ENCODE measurements at regions not wholly inside any gene's neighbourhood (a gene's known extent, or its start where the extent isn't known, plus 50 kb on each side); places are given as distances from the start of the nearest gene placed in this dataset.
A peak's percentile ranks its signal among the peaks of the same experiment; 100 is the strongest.

DNA sequence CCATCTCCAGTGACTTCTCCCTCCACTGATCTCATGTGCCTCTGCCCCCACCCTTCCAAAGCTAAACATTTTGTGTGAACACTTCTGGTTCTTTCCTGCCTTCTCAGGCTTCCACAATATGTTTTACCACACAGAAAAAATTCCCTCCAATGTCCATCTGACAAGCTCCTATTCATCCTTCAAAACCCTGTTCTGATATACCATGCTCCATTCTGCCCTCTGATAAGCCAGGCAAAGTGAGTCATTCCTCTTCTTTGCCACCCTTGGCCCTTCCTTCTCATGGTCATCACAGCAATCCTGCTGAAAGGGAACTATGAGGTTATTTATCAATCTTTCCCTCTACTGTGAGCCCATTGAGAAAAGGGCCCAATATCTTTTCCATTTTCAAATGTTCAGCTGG lies 97.6 kb downstream of the BARX1 start:
- no peak for DNase-seq (ENCODE audit: low spot score in 2 of 2)
- no peak overlapping the region for H3K4me3 ChIP-seq (ENCODE audit: low read depth, poor library complexity, severe bottlenecking)
- intact Hi-C loops (cut with DNase I; ENCODE audit: low total_unique reads) = no loop called here
- no peak for TF ChIP-seq POLR2A (IDR thresholded peaks at IDR 0.05)
- no peak for TF ChIP-seq CTCF (IDR thresholded peaks at IDR 0.05)

- intact Hi-C loops (cut with DNase I; ENCODE audit: low total_unique reads) = no loop called here
- H3K4me3 ChIP-seq (ENCODE audit: low read depth, poor library complexity, severe bottlenecking) = no peak overlapping the region
These were observed 102.4 kb downstream of the BARX1 start for GRCh38 chr9:93852728-93853127.

DNA sequence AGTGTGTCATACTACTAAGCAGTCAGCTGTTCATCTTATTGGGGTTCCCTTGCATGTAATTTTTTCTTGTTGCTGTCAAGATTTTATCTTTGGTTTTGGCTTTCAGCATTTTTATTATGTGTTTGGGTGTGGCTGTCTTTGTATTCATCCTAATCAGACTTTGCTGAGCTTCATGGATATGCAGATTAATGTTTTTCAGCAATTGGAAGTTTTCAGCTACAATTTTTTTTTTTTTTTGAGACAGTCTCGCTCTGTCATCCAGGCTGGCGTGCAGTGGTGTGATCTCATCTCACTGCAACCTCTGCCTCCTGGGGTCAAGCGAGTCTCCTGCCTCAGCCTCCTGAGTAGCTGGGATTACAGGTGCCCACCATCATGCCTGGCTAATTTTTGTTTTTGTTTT lies 108.8 kb downstream of the BARX1 start:
- intact Hi-C loops (cut with DNase I; ENCODE audit: low total_unique reads) = no loop called here
- no peak for DNase-seq (ENCODE audit: low spot score in 2 of 2)
- 73 to 84% methylated on average over 3 of the region's 3 CpGs for WGBS, 2 donors

More at GRCh38 chr9:93852728-93853127, 102.4 kb downstream of the BARX1 start:
- TF ChIP-seq CTCF (IDR thresholded peaks at IDR 0.05) = no peak
- no peak for DNase-seq (ENCODE audit: low spot score in 2 of 2)

GRCh38 chr9:93843396-93843795 lies 111.8 kb downstream of the BARX1 start:
- no peak for DNase-seq (ENCODE audit: low spot score in 2 of 2)
- TF ChIP-seq POLR2A (IDR thresholded peaks at IDR 0.05) (no peak), CTCF (IDR thresholded peaks at IDR 0.05) (no peak)
- WGBS, 2 donors = 57 to 58% methylated on average over 3 of the region's 3 CpGs
- no peak overlapping the region for H3K4me3 ChIP-seq (ENCODE audit: low read depth, poor library complexity, severe bottlenecking)
- intact Hi-C loops (cut with DNase I; ENCODE audit: low total_unique reads) = no loop called here

More for the DNA sequence above, 108.8 kb downstream of the BARX1 start:
- TF ChIP-seq CTCF (IDR thresholded peaks at IDR 0.05) = no peak
- no peak for TF ChIP-seq POLR2A (IDR thresholded peaks at IDR 0.05)
- H3K4me3 ChIP-seq (ENCODE audit: low read depth, poor library complexity, severe bottlenecking) = no peak overlapping the region

DNA sequence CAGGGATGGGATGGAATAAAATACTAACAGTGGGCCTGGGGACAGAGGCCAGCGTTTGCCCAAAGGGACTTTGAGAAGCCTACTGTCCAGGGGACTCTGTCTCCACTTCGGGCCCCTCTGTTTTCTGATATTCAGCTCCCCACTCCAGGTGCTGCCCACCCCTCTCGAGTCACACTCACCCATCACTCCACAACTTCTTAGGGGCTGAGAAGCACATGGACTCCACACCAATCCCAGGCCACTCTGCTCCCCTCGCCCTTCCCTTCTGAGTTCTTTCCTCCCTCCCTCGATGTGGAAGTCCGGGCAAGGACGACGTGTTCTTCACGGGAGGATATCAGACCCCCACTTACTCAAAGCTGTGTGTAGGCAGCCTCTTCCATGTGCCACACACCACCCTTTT lies 124.5 kb downstream of the BARX1 start:
- WGBS, 2 donors = 66 to 70% methylated on average over 9 of the region's 9 CpGs
- intact Hi-C loops (cut with DNase I; ENCODE audit: low total_unique reads) = no loop called here
- peak; percentile 4 to 60 for DNase-seq (ENCODE audit: low spot score in 2 of 2)
- H3K4me3 ChIP-seq (ENCODE audit: low read depth, poor library complexity, severe bottlenecking) = no peak overlapping the region
- TF ChIP-seq POLR2A (IDR thresholded peaks at IDR 0.05) (no peak), CTCF (IDR thresholded peaks at IDR 0.05) (no peak)

DNA sequence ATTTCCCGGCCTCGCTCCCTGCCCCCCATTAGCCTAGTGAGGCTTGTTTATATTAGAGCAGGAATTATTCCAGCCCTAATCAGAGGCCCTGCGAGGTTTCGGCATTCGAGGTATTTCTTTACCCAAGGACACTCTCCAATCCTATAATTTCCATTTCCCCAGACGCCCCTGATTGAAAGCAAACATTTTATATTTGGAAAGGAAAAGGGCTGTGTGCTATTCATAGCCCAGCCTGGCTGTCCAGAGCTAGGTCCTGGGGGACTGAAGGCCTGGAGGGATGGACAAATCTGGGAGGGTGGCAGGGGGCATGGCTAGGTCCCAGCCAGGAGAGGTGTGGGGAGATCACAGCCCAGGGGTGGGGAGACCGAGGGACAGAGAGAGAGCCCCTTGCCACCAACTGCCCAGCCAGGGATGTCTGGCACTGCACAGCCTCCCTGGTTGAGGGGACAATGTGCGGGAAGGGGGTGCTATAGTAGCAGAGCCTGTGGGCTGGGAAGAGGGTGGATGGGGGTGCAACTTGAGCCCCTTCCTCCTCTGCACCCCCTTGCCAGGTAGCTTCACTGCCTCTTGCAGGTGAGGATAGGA lies 125.1 kb downstream of the BARX1 start:
- H3K4me3 ChIP-seq (ENCODE audit: low read depth, poor library complexity, severe bottlenecking) = no peak overlapping the region
- WGBS, 2 donors = 79 to 80% methylated on average over 8 of the region's 8 CpGs
- peak in 1 of 2 donors; percentile 74 for DNase-seq (ENCODE audit: low spot score in 2 of 2)
- TF ChIP-seq CTCF (IDR thresholded peaks at IDR 0.05) = no peak
- no peak for TF ChIP-seq POLR2A (IDR thresholded peaks at IDR 0.05)
- intact Hi-C loops (cut with DNase I; ENCODE audit: low total_unique reads) = no loop called here
